Kidney glomerular epithelial cell (primary cell): ENCODE measurements at regions not wholly inside any gene's neighbourhood (a gene's known extent, or its start where the extent isn't known, plus 50 kb on each side); places are given as distances from the start of the nearest gene placed in this dataset.
A peak's percentile ranks its signal among the peaks of the same experiment; 100 is the strongest.

Experiments used
- DNase-seq: peaks from one replicate; lab custom pipeline; 2025; lab: John Stamatoyannopoulos, UW

DNA sequence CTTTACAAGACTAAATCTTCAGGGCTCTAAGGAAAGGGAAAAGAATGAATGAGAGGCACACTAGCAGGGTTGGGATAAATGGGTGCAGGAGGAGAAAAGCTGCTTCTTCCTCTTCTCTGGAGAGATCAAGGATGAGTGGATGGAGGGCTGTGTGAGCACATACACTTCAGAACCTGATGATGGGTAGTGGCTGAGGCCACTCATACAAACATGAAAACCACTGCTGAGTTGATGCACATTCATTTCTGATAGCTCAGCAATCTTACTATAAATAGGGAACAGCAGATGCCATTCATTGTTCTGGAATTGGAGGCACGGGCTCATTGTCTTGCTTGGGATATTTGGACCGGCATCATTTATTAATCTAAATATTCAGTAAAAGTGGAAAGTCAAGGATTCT is 152.4 kb upstream of the KCTD1 start:
- no peak for DNase-seq

- DNase-seq, result no peak
Measured at GRCh38 chr18:26700201-26700600, 151.8 kb upstream of the KCTD1 start.

DNA sequence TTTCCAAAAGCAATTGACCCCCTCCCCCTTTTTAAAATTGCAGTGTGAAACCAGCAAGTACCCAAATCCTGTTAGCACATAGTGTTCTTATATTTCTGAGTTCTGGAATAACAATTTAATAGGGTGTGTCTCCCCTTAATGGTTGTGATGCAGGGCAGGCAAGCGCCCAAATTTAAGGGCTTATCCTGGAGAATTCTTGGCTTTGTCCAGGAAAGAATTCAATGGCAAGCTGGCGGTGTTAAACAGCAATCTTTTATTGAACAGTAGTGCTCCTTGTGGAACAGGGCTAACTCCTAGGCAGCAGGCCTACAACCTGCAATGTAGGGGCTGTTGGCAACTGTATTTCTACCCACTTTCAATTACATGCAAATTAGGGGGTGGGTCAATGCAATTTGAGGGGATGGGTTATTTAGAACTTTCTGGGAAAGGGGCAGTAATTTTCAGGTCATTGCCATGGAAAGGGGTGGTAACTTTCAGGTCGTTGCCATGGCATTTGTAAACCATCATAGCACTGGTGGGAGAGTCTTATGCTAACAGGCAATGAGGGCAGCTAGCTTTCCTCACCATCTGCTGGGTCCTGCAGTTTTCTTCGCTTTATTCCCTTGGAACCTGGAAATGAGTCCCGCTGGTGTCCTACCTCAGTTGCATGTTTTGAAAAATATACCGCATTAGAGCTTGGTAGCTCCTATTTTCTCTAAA is 149.0 kb upstream of the KCTD1 start:
- DNase-seq, result no peak

GRCh38 chr18:26696786-26697185 is 148.4 kb upstream of the KCTD1 start:
- no peak for DNase-seq

GRCh38 chr18:26696308-26696707 is 148.0 kb upstream of the KCTD1 start:
- no peak for DNase-seq

DNA sequence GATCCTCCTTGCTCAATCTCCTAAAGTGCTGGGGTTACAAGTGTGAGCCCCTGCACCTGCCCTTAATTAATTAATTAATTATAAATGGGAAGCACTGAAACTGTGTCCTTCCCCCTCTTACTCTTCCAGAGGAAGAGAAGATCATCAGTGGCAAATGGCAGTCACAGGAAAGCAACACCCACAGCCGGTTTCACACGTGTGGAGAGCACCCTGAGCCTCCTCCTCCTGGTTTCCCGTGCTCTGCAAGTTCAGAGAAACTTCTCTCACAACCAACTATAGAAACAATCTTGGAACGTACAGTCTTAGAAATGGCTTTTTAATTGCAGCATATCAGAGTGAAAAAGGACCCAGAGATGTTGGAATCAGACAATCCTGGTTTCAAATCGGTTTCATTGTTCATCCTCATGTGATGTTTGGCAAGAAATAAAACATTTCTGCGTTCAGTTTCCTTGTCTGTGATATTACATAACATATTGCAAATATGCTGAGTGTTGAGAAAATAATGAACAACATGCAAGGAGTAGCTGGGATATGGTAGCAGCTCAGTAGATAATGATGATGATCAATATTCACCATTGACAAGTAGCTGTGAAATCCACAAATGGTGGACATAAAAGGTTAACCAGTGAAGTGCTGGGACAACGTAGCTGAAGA is 141.0 kb upstream of the KCTD1 start:
- no peak for DNase-seq

DNA sequence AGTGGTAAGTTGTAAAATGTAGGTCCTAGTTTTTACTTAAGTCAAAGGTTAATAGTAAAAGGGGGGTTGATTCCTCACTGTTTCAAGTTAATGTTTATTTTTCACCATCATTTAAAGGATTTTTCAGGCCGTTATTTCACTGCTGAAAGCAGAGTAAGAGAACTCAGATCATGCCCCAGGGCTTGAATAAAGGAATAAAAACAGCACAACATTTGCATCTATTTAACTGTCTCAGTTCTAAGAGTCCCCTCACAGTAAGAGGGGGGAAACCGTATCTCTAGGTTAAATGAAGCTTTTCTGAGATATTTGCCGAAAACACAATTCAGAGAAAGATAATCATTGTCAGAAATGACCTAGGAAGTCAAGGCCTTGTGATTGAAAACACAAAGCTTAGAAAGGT is 138.2 kb upstream of the KCTD1 start:
- no peak for DNase-seq

- no peak for DNase-seq
Measured at GRCh38 chr18:26685438-26686157, 137.2 kb upstream of the KCTD1 start.

- no peak for DNase-seq
Measured at GRCh38 chr18:26677957-26678356, 129.6 kb upstream of the KCTD1 start.

- no peak for DNase-seq
Measured at GRCh38 chr18:26667046-26667445, 118.7 kb upstream of the KCTD1 start.

- DNase-seq, result no peak
Measured at GRCh38 chr18:26662996-26663395, 114.6 kb upstream of the KCTD1 start.

GRCh38 chr18:26657631-26658581 is 109.6 kb upstream of the KCTD1 start:
- DNase-seq, result no peak

DNA sequence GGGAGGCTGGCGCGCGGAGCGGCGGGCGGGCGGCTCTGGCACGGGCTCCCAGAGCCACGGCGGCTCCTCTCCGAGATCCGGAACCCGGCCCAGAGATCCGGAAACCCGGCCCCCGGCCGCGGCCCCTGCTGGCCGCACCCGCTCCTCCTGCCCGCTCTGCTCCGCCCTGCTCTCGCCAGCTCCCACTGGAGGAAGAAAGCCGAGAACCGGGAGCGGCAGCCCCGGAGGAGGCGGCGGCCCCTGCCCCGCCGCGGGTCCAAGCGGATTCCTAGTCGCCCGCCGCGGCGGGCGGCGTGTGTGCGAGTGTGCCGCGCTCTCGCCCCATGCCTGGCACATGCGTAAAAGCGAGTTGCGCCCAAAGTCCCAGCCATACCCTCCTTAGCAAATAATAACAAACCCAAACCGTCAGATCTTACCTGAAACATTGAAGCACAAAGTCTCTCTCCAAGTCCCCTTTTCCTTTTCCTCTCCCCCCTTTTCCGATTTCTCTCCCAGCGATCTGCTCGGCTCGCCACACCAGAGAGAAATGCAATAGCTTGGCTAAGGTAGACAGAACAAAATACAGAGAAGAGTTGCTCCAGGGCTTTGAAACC is 108.7 kb upstream of the KCTD1 start:
- peak; percentile 66 for DNase-seq

GRCh38 chr18:26656431-26656943 is 108.1 kb upstream of the KCTD1 start:
- DNase-seq, result no peak

GRCh38 chr18:26655525-26656430 is 107.4 kb upstream of the KCTD1 start:
- peak; percentile 34 for DNase-seq

DNA sequence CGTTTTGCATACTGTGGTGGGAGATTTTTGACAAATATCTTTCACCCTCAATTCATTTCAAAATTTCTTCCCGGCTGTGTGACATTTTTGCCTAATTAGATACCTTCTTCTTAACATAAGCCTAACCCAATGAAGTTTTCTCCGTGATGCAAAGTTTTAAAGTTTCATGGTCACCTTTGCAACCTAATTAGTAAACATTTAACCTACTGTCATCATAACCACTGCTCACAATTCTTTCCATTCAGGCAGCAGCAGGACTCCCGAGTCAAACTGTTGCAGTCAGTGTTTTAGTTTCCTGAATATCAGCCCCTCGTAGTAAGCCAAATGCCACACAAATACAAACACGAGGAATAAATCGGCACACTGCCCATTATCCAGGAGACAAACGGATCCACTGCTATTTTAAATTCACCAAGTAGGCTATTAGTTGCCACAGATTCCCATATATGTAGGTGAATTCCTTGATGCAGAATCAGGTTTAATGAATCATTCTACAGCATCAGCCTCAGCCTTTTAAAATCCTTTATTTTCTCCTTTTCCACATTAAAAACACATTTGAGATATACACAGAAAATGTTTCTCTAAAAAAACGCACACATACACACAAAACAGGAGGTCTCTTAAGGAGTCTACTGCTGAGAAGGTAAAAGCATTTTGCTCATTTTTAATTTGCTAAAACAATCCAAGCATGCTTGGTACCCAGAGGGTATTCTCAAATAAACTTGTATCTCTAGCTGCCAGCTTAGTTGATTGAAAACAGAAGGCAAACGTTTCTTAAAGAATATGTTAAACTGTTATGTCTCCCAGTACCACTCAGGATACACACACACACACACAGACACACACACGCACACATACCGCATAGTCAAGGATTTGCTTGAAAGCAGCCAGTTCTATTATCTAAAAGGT is 106.5 kb upstream of the KCTD1 start:
- no peak for DNase-seq

DNA sequence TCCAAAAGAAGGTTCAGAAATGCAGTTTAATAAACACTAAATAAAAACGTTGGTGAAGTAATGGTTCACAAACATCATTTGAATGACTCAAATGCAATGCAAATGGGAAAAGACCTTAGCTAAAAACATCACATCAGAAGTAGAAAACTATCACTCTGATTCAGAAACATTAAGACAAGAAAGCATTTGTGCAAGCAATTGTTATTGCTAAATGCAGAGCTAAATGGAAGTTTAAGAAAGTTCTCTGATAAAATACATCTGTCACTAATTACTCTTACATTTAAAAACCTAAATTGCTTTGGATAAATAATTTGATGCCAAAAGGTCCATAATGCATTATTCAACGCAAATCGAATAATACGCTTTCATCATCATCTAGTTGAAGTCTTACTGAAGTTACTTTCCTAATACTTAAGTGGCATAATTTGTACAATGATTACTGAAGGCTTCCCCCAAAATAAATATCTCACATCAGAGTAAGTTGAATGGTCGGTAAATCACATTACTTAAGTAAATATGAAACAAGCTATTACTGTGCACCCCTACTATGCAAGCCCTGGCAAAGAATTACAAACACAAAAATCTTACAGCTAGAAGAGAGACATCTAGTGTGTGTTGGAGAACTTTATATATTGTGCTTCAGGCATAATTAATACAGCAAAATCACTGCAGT is 105.7 kb upstream of the KCTD1 start:
- no peak for DNase-seq

DNA sequence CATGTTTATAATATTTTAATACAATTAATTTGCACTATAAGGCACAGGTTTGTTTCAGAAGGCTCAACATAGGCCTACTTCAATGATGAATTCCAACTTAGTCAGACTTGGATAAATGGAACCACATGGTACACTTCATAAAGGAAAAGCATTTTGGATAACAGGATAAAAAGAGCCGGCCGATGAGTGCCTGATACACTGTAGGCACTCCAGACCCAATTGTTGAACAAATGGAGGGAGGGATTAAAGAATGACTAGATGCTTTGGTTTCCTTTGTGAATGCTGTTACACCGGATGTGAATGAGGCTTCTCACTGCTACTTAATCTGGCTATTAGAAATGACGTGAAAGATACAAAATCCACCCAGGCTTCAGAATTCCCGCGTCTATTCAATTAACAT is 104.1 kb upstream of the KCTD1 start:
- DNase-seq, result no peak
